Bronchial epithelial cell (primary cell): ENCODE measurements at regions not wholly inside any gene's neighbourhood (a gene's known extent, or its start where the extent isn't known, plus 50 kb on each side); places are given as distances from the start of the nearest gene placed in this dataset.
A peak's percentile ranks its signal among the peaks of the same experiment; 100 is the strongest.

Experiments
- DNase-seq: peaks from one replicate; pipeline ENCODE4 v3.0.0-alpha.2; 2010; ENCODE audit warnings: low read depth
- FAIRE-seq: peaks from 2 replicates; lab custom pipeline; 2011; peaks lifted over from hg19 to GRCh38; lab: Jason Lieb, UNC
- H3K27me3 ChIP-seq: 2 replicates; pipeline ENCODE4 v1.5.1; 2011; ENCODE audit warnings: low read length; ENCODE audit not compliant: control insufficient read depth, insufficient read depth
- H3K36me3 ChIP-seq: 2 replicates; pipeline ENCODE4 v1.5.1; 2011; ENCODE audit warnings: low read length; ENCODE audit not compliant: control insufficient read depth, insufficient read depth
- H3K4me3 ChIP-seq: 2 replicates; pipeline ENCODE4 v1.5.1; 2011; ENCODE audit warnings: mild to moderate bottlenecking, low read depth, low read length, control low read depth
- CTCF ChIP-seq: IDR thresholded peaks from 2 replicates; pipeline ENCODE4 v1.5.1; 2011; ENCODE audit warnings: mild to moderate bottlenecking, moderate library complexity, low read length, control low read depth, inconsistent platforms; ENCODE audit not compliant: insufficient read depth, severe bottlenecking

- Histone ChIP-seq H3K36me3 (no peaks in the 10 kb centered on the region), H3K4me3 (no peak overlapping the region), H3K27me3 (no peaks in the 10 kb centered on the region)
- no peak for TF ChIP-seq CTCF
- FAIRE-seq (no peak), DNase-seq (peak; percentile 51)
These were observed 218.1 kb upstream of the CD180 start for GRCh38 chr5:67414712-67415111.

GRCh38 chr5:67413721-67414120 lies 217.1 kb upstream of the CD180 start:
- no peak overlapping the region for H3K4me3 ChIP-seq
- TF ChIP-seq CTCF, result no peak
- peak; percentile 32 for FAIRE-seq
- no peak for DNase-seq
- no peaks in the 10 kb centered on the region for H3K36me3 ChIP-seq
- H3K27me3 ChIP-seq, result no peaks in the 10 kb centered on the region

- FAIRE-seq, result no peak
- Histone ChIP-seq H3K4me3 (no peak overlapping the region), H3K36me3 (no peaks in the 10 kb centered on the region), H3K27me3 (no peaks in the 10 kb centered on the region)
- TF ChIP-seq CTCF, result no peak
- no peak for DNase-seq
These were observed 212.7 kb upstream of the CD180 start for GRCh38 chr5:67409126-67409777.

GRCh38 chr5:67407979-67408378 lies 211.4 kb upstream of the CD180 start:
- DNase-seq (no peak), FAIRE-seq (no peak)
- Histone ChIP-seq H3K4me3 (no peak overlapping the region), H3K27me3 (no peaks in the 10 kb centered on the region), H3K36me3 (no peaks in the 10 kb centered on the region)
- no peak for TF ChIP-seq CTCF

GRCh38 chr5:67405755-67406154 lies 209.2 kb upstream of the CD180 start:
- Histone ChIP-seq H3K4me3 (no peak overlapping the region), H3K27me3 (no peaks in the 10 kb centered on the region), H3K36me3 (no peaks in the 10 kb centered on the region)
- no peak for TF ChIP-seq CTCF
- FAIRE-seq (no peak), DNase-seq (no peak)

- no peak overlapping the region for H3K4me3 ChIP-seq
- no peak for FAIRE-seq
- no peaks in the 10 kb centered on the region for H3K36me3 ChIP-seq
- no peaks in the 10 kb centered on the region for H3K27me3 ChIP-seq
- TF ChIP-seq CTCF, result no peak
- DNase-seq, result no peak
These were observed 208.4 kb upstream of the CD180 start for GRCh38 chr5:67405101-67405364.
